ACC112 (cell line): ENCODE measurements at regions not wholly inside any gene's neighbourhood (a gene's known extent, or its start where the extent isn't known, plus 50 kb on each side); places are given as distances from the start of the nearest gene placed in this dataset.

Source experiments
- H2AFZ ChIP-seq: fragments of 200-600 bp; sonication (generic); one replicate; pipeline ENCODE4 v1.6.0; 2017; ENCODE audit warnings: antibody characterized with exemption, low read length; ENCODE audit not compliant: unreplicated experiment
- H3K27ac ChIP-seq: fragments of 200-600 bp; sonication (generic); 2 replicates; pipeline ENCODE4 v1.5.1; 2014; ENCODE audit warnings: low read depth, mild to moderate bottlenecking, antibody characterized with exemption, low read length, moderate library complexity
- H3K27me3 ChIP-seq: fragments of 200-600 bp; sonication (generic); 2 replicates; pipeline ENCODE4 v1.6.1; 2014; ENCODE audit warnings: mild to moderate bottlenecking, antibody characterized with exemption, low read length, moderate library complexity, mixed read lengths; ENCODE audit not compliant: insufficient read depth
- H3K36me3 ChIP-seq: fragments of 200-600 bp; sonication (generic); 2 replicates; pipeline ENCODE4 v1.6.1; 2016; ENCODE audit warnings: mild to moderate bottlenecking, antibody characterized with exemption, low read length, moderate library complexity, mixed read lengths; ENCODE audit not compliant: insufficient read depth
- H3K4me1 ChIP-seq: fragments of 200-600 bp; sonication (generic); one replicate; pipeline ENCODE4 v1.6.1; 2016; ENCODE audit warnings: low read length, mixed read lengths; ENCODE audit not compliant: insufficient read depth, unreplicated experiment, control insufficient read depth
- H3K4me3 ChIP-seq: fragments of 200-600 bp; sonication (generic); 2 replicates; pipeline ENCODE4 v1.5.1; 2014; ENCODE audit warnings: mild to moderate bottlenecking, low read depth, low read length
- H3K79me2 ChIP-seq: fragments of 200-600 bp; sonication (generic); one replicate; pipeline ENCODE4 v1.6.0; 2016; ENCODE audit warnings: low read length; ENCODE audit not compliant: control insufficient read depth, unreplicated experiment, insufficient read depth

DNA sequence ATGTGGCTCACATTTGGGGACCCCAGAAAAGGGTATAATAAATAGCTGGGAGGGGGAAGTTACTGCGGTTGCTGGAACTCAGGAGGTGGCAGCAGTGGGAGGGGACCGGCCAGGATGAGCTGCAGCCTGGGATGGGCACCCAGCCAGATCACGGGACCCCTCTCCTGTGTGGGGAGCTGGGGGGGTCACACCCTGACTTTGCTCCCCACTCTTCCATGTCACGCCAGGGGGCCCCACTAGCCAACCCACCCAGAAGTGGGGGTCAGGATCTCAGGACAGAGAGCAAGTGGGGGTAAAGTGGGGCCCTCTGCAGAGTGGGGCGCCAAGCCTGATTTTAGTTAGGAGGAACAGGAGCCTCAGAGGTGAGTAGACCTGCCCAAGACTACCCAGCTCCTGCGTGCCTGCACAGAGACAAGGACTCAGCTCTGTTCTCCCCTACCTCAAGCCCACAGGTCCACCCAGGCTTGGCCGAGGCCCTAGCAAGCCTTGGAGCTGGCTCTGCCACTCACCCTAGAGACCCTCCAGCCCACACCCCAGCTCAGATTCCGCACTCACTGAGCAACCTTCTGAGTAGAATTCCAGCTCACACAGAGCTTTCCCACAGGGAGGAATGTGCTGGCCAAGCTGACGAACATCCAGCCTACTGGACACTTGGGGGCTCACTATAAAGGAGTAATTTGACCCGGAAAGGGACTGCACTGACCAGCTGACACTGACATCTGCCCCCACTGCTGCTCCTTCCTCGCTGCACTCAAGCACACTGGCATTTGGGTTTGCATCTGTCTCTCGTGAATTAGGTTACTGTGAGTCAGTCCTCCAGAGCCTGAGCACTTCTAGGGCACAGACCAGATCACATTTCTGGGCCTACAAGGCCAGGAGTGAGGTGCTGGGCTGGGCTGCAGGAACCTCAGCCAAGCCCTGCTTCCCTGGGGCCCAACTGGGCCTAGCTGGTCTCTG lies 310.1 kb downstream of the C16orf95 start:
- no peak overlapping the region for H3K27ac ChIP-seq
- H3K4me3 ChIP-seq: no peak overlapping the region
- no peaks in the 10 kb centered on the region for H3K27me3 ChIP-seq
- H3K4me1 ChIP-seq: peaks cover 5% of the 10 kb centered on the region
- no peaks in the 10 kb centered on the region for H3K79me2 ChIP-seq
- H2AFZ ChIP-seq: no peak overlapping the region
- no peaks in the 10 kb centered on the region for H3K36me3 ChIP-seq

DNA sequence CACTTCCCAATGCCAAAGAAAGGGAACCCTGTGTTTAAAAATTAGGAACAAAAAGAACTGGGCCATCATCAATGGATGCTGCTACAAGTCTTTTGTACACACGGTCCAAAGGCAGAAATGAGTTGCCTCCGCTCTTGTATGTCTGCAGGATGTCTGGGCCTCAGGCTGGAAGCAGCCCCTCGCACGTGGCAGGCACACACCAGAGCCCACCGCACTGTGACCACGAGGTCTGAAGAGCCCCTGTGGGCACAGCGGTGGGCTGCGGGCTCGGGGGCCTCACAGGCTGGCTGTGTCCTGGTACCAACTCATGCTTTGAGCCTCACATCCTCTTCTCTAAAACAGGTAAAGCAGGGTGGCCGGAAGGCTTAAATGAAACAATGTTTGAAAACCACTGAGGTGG lies 309.3 kb downstream of the C16orf95 start:
- H3K4me1 ChIP-seq: peaks cover 4% of the 10 kb centered on the region
- H2AFZ ChIP-seq: no peak overlapping the region
- no peaks in the 10 kb centered on the region for H3K36me3 ChIP-seq
- no peaks in the 10 kb centered on the region for H3K27me3 ChIP-seq
- H3K79me2 ChIP-seq: no peaks in the 10 kb centered on the region
- H3K27ac ChIP-seq: no peak overlapping the region
- H3K4me3 ChIP-seq: no peak overlapping the region

DNA sequence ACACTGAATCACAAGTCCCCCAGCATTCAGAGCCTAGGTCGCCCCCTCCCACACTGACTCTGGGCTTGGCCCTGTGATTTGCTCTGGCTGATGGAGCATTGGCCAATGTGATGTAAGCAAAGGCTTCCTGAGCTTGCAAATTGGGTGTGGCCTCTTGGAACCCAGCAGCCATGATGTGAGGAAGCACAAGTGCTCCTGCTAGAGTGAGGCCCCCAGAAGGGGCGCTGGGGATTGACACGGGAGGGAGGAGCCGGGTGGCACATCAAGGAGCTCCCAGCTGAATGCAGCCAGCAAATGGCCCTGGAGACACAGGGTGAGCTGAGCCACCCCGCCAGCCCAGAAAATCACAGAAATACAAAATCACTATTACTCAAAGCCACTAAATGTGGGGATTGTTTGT lies 308.5 kb downstream of the C16orf95 start:
- Histone ChIP-seq H3K4me3 (no peak overlapping the region), H3K36me3 (no peaks in the 10 kb centered on the region)

DNA sequence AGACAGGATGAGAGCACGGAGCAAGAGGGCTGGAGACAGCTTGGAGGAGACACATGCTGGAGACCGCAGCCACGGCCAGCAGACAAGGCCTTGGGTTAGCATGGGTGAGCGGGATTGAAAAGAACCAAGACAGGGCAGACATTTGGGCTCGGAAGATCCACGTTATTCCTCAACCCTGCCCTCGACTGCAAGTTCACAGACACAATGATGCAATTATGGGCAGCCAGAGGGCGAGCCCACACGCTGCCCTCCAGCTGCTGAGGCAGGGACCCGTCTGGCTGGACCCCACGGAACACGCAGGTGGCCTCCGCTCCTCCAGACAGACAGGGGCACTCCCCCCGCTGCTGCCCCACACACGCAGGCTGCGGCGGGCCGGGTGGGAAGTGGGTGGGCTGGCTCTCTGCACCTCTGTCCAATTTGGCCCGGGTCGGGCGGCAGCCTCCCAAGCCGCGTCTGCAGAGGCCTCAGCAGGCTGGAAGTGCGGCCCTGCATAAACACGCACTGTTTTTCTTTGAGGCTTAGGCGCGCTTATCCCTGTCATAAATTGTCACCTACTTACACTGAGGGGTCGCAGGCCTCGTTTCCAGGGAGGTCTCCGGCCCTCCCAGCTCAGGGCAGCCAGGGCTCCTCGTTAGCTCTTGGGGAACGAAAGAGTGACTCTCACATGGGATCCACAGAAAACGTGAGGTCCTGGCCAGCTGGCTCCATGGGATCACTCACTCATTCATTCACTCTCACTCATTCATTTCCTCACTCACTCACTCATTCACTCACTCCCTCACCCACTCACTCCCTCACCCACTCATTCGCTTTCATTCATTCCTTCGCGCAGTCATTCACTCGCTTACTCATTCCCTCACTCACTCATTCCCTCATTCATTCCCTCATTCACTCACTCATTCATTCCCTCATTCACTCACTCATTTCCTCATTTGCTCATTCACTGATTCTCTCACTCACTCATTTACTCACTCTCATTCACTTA lies 303.9 kb downstream of the C16orf95 start:
- Histone ChIP-seq H3K36me3 (no peaks in the 10 kb centered on the region), H3K4me3 (no peak overlapping the region), H3K27ac (no peak overlapping the region), H2AFZ (no peak overlapping the region), H3K4me1 (peaks cover 5% of the 10 kb centered on the region), H3K79me2 (no peaks in the 10 kb centered on the region), H3K27me3 (no peaks in the 10 kb centered on the region)

More for the DNA sequence above, 308.5 kb downstream of the C16orf95 start:
- no peaks in the 10 kb centered on the region for H3K27me3 ChIP-seq
- H3K27ac ChIP-seq: no peak overlapping the region
- no peaks in the 10 kb centered on the region for H3K4me1 ChIP-seq
- H2AFZ ChIP-seq: no peak overlapping the region
- no peaks in the 10 kb centered on the region for H3K79me2 ChIP-seq

DNA sequence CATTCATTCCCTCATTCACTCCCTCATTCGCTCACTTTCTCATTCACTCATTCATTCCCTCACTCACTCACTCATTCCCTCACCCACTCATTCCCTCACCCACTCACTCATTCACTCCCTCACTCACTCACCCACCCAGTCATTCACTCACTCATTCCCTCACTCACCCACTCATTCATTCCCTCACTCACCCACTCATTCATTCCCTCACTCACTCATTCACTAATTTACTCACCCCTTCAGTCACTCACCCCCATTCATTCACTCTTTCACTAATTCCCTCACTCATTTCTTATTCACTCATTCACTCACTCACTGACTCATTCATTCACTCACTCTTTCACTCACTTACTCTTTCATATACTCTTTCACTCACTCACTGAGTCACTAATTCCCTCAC lies 303.1 kb downstream of the C16orf95 start:
- Histone ChIP-seq H3K27ac (no peak overlapping the region), H3K36me3 (no peaks in the 10 kb centered on the region), H3K4me3 (no peak overlapping the region), H3K4me1 (peaks cover 5% of the 10 kb centered on the region), H3K27me3 (no peaks in the 10 kb centered on the region), H2AFZ (no peak overlapping the region), H3K79me2 (no peaks in the 10 kb centered on the region)

DNA sequence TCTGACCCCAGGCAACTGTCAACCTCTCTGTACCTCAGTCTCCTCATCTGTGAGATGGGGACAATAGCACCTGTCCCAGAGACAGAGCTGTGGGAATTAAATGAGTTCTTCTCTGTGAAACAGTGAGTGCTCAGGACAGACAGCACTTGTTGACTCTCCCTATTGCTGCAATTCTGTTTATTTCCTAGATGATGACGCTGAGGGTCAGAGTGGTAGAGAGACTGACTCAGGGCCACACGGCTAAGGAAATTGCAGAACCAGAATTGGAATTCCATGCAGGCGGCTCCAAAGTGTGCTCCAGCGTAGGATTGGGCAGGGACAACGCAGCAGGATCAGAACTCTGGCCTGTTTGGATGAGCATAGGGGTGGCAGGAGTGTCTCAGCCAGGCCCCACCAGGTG lies 302.2 kb downstream of the C16orf95 start:
- Histone ChIP-seq H3K79me2 (no peaks in the 10 kb centered on the region), H3K4me1 (peaks cover 5% of the 10 kb centered on the region), H3K4me3 (no peak overlapping the region), H3K27ac (no peak overlapping the region), H3K27me3 (no peaks in the 10 kb centered on the region), H2AFZ (no peak overlapping the region), H3K36me3 (no peaks in the 10 kb centered on the region)

DNA sequence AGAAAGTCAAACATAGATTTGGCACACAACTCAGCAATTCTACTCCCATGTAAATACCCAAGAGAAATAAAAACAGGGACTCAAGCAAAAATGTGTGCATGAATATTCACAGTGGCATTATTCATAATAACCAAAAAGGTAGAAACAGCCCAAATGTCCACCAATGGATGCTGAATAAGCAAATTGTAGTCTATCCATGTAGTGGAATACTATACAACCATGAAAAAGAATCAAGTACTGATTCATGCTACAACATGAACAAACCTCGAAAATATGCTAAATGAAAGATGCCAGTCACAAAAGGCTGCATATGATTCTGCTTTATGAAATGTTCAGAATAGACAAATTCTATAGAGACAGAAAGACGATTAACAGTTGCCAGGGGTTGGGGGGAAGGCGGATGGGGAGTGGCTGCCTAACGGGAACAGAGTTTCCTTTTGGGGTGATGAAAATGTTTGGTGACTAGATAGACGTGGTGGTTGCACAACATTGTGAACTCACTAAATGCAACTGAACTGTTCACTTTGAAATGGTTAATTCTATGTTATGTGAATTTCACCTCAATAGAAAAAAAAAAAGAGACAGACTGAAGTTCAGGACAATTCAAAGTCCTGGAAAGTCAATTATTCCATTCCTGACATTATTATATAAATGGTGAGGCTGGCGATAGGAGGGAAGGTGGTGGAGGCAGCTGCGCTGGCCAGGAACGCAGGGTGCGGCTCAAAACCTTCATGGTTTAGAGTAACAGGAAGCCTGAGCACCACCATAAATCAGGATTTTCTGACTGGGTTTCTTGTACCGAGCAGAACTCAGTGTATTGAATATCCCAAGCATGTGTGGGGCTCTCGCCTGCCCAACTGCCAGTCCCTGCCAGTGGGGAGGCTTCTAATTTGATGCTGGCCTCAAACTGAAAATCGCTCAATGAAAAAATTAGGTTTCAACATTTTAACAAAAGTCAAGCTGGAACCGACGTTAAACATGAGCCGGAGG lies 300.9 kb downstream of the C16orf95 start:
- no peaks in the 10 kb centered on the region for H3K36me3 ChIP-seq
- H3K27ac ChIP-seq: no peak overlapping the region
- H3K4me1 ChIP-seq: peaks cover 5% of the 10 kb centered on the region
- no peaks in the 10 kb centered on the region for H3K79me2 ChIP-seq
- H2AFZ ChIP-seq: no peak overlapping the region
- H3K27me3 ChIP-seq: no peaks in the 10 kb centered on the region
- no peak overlapping the region for H3K4me3 ChIP-seq

DNA sequence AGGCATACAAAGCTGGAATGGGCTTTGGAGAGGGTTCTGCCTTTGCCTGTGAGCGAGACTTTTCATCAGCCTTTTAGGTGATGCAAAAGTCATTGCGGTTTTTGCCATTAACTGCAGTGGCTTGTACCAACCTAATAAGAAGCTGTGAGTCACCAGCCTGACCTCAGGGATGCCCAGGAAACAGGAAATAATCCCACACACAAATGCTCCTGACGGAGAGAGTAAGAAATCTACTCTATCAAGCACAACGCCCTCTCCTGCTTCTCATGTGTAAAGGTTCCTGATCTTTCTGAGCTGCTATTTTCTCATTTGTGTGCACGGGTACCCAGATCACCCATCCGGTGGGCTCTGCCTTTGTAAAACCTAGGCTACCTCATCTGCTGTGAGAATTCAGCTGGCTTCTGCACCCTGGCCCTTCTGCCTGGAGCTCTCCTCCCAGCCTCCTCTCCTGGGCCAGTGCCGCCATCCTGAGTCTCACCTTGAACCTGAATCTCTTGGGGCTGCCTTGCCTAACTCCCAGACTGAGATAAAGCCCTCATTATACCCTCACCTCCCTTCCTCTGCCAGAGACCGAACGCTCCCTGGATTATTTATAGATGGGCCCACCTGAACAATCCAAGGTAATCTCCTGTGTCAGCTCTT lies 299.7 kb downstream of the C16orf95 start:
- Histone ChIP-seq H2AFZ (no peak overlapping the region), H3K36me3 (no peaks in the 10 kb centered on the region), H3K79me2 (no peaks in the 10 kb centered on the region), H3K4me3 (no peak overlapping the region), H3K27me3 (no peaks in the 10 kb centered on the region), H3K27ac (no peak overlapping the region), H3K4me1 (peaks cover 5% of the 10 kb centered on the region)

DNA sequence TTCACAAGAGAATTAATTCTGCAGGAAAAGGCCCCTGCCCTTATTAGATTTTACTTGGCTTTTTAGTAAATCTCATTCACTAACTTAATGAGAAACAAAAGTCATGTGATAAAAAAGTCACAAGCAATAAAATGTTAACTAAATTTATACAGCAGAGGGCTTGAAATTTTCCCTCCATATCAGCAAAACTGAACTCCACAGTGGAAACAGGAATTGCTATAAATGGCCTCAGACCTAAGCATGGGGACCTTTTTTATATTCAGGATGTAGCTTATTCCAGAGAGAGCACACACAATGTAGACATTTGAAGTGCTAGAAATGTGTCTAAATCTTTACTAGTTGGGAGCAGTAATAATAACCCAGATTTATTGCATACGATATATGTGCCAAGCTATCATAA lies 291.5 kb downstream of the C16orf95 start:
- Histone ChIP-seq H3K4me3 (no peak overlapping the region), H2AFZ (no peak overlapping the region), H3K27me3 (no peaks in the 10 kb centered on the region), H3K4me1 (no peaks in the 10 kb centered on the region), H3K27ac (no peak overlapping the region), H3K36me3 (no peaks in the 10 kb centered on the region), H3K79me2 (no peaks in the 10 kb centered on the region)
